PFSK-1 (cell line): ENCODE measurements at regions not wholly inside any gene's neighbourhood (a gene's known extent, or its start where the extent isn't known, plus 50 kb on each side); places are given as distances from the start of the nearest gene placed in this dataset.

Experiments
- FOXP2 ChIP-seq: optimal IDR thresholded peaks from 2 replicates; pipeline ENCODE3; 2011; ENCODE audit warnings: borderline replicate concordance, control low read depth, inconsistent platforms; ENCODE audit not compliant: insufficient read depth; ENCODE audit errors: extremely low read length, extremely low read depth
- POLR2AphosphoS5 ChIP-seq: IDR thresholded peaks from 2 replicates; pipeline ENCODE4 v1.6.1; 2012; ENCODE audit warnings: low read depth, mild to moderate bottlenecking, control low read depth, low read length, moderate library complexity
- REST ChIP-seq, 2 experiments: IDR thresholded peaks; 2 replicates each; pipeline versions ENCODE4 v1.6.1 to v1.8.0; 2011 to 2012; ENCODE audit warnings: low read depth in 2 of 2, low read length in 2 of 2, control low read depth in 1 of 2, inconsistent platforms in 1 of 2, mild to moderate bottlenecking in 1 of 2, moderate library complexity in 1 of 2; ENCODE audit not compliant: insufficient read depth in 1 of 2
- SIN3A ChIP-seq: IDR thresholded peaks from 2 replicates; pipeline ENCODE4 v1.6.1; 2012; ENCODE audit warnings: mild to moderate bottlenecking, low read length, moderate library complexity, borderline replicate concordance; ENCODE audit not compliant: insufficient read depth
- TAF1 ChIP-seq: IDR thresholded peaks from 2 replicates; pipeline ENCODE4 v1.6.1; 2012; ENCODE audit warnings: low read length, control low read depth, borderline replicate concordance; ENCODE audit not compliant: insufficient read depth

GRCh38 chr2:160550048-160550447, 56.4 kb upstream of the RBMS1 start:
- no peak for TF ChIP-seq POLR2AphosphoS5
- TF ChIP-seq REST (IDR thresholded peaks at IDR 0.05; ENCODE audit: insufficient read depth in 1 of 2, low read depth in 2 of 2, low read length in 2 of 2) = no peak
- no peak for TF ChIP-seq SIN3A
- TF ChIP-seq TAF1 = no peak
- no peak for TF ChIP-seq FOXP2

- TF ChIP-seq FOXP2 (no peak), POLR2AphosphoS5 (no peak)
Observed at GRCh38 chr2:160551259-160551658, 57.7 kb upstream of the RBMS1 start.

GRCh38 chr2:160555420-160556071, 61.9 kb upstream of the RBMS1 start:
- no peak for TF ChIP-seq REST (IDR thresholded peaks at IDR 0.05; ENCODE audit: insufficient read depth in 1 of 2, low read depth in 2 of 2, low read length in 2 of 2)
- no peak for TF ChIP-seq FOXP2
- no peak for TF ChIP-seq TAF1
- no peak for TF ChIP-seq POLR2AphosphoS5
- TF ChIP-seq SIN3A = no peak

GRCh38 chr2:160557903-160558302, 64.3 kb upstream of the RBMS1 start:
- no peak for TF ChIP-seq SIN3A
- TF ChIP-seq POLR2AphosphoS5 = no peak
- no peak for TF ChIP-seq REST (IDR thresholded peaks at IDR 0.05; ENCODE audit: insufficient read depth in 1 of 2, low read depth in 2 of 2, low read length in 2 of 2)

GRCh38 chr2:160558531-160558930, 64.9 kb upstream of the RBMS1 start:
- TF ChIP-seq TAF1 (no peak), FOXP2 (no peak)

GRCh38 chr2:160561551-160562295, 68.1 kb upstream of the RBMS1 start:
- TF ChIP-seq TAF1 (no peak), SIN3A (no peak), REST (IDR thresholded peaks at IDR 0.05; ENCODE audit: insufficient read depth in 1 of 2, low read depth in 2 of 2, low read length in 2 of 2) (no peak), POLR2AphosphoS5 (no peak), FOXP2 (no peak)
